BJ (cell line): ENCODE measurements at regions not wholly inside any gene's neighbourhood (a gene's known extent, or its start where the extent isn't known, plus 50 kb on each side); places are given as distances from the start of the nearest gene placed in this dataset.
"Not testable (repeated sequence)": the region's sequence is repeated elsewhere in the genome, so short reads cannot be mapped to it uniquely, and the experiment has no call there.

Source experiments
- CTCF ChIA-PET: fragments of 350-600 bp; formaldehyde crosslinking; extraction: SDS; loops from one replicate; lab custom pipeline; 2021; ENCODE audit warnings: antibody characterized with exemption, inconsistent platforms; lab: Yijun Ruan, JAX
- POLR2A ChIA-PET: fragments of 300-600 bp; sonication (Branson Sonifier 250); formaldehyde crosslinking; extraction: SDS; loops from one replicate; lab custom pipeline; 2021; ENCODE audit warnings: antibody characterized with exemption; lab: Charles Lee
- DNase-seq: peaks from one replicate; pipeline ENCODE4 v3.0.0-alpha.2; 2011; ENCODE audit warnings: low read depth
- H3K27me3 ChIP-seq: 2 replicates; pipeline ENCODE4 v1.6.0; 2011; ENCODE audit warnings: low read length; ENCODE audit not compliant: control insufficient read depth, insufficient read depth
- H3K36me3 ChIP-seq: 2 replicates; pipeline ENCODE4 v1.5.1; 2011; ENCODE audit warnings: low read length; ENCODE audit not compliant: control insufficient read depth, insufficient read depth
- H3K4me3 ChIP-seq: 2 replicates; pipeline ENCODE4 v1.5.1; 2011; ENCODE audit warnings: low read depth, mild to moderate bottlenecking, control low read depth, low read length
- CTCF ChIP-seq: IDR thresholded peaks from 2 replicates; pipeline ENCODE4 v1.5.1; 2011; ENCODE audit warnings: low read depth, mild to moderate bottlenecking, control low read depth, inconsistent platforms, low read length, moderate library complexity; ENCODE audit not compliant: insufficient read depth

GRCh38 chr5:82537687-82538306, 259.6 kb upstream of the RPS23 start:
- no peak for TF ChIP-seq CTCF
- ChIA-PET POLR2A (no interaction called here), CTCF (interaction anchor here (1.0 kb wide), 1 partner anchor 10 kb away, joined by 3 read pairs; no protein-coding TSS in a partner anchor)
- no peaks in the 10 kb centered on the region for H3K36me3 ChIP-seq
- H3K27me3 ChIP-seq = no peaks in the 10 kb centered on the region
- H3K4me3 ChIP-seq = no peak overlapping the region
- no peak for DNase-seq

DNA sequence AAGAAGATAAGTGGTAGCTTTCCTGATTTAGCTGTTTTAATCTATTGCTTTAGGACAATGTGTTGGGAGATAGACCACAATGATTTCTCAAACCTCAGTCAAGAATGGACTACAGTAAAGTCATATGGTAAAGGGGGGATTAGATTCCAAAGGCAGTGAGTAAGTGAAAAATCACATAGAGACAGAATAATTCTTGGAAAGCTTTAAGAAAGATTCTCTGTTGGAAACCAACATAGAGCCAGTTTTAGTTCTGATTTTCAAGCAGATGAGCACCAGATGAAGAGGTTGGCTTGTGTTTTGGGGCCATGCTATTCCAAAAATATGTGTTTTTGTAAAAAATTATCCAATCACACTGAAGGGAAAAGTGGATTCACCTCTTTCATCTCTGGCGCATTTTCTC, 256.8 kb upstream of the RPS23 start:
- DNase-seq = no peak
- ChIA-PET POLR2A (no interaction called here), CTCF (no interaction called here)
- Histone ChIP-seq H3K36me3 (no peaks in the 10 kb centered on the region), H3K4me3 (no peak overlapping the region), H3K27me3 (no peaks in the 10 kb centered on the region)
- no peak for TF ChIP-seq CTCF

GRCh38 chr5:82532075-82532474, 253.9 kb upstream of the RPS23 start:
- H3K36me3 ChIP-seq, DNase-seq, POLR2A ChIA-PET, H3K27me3 ChIP-seq, H3K4me3 ChIP-seq, CTCF ChIA-PET: not testable (repeated sequence)

DNA sequence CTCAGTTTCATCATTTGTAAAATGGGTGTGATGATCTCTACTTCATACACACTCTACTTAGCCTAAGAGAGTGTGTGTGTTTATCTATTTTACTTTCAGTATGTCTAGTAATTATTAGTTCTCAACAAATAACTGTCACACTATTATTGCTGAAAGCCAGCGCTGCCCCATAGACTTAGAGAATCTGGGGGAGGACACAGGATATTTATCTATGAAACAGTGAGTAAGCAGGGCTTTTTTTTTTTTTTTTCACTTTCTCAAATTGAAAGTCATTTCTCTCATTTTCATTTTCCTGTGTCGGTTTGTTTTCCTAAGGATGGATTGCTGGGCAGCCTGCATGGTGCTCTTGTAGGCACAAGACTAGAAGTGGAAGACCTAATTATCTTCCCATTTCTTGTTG, 248.4 kb upstream of the RPS23 start:
- Histone ChIP-seq H3K27me3 (no peaks in the 10 kb centered on the region; the same call in 1 of the 2 replicates), H3K36me3 (no peaks in the 10 kb centered on the region), H3K4me3 (no peak overlapping the region)
- no peak for TF ChIP-seq CTCF
- ChIA-PET CTCF (no interaction called here), POLR2A (no interaction called here)
- no peak for DNase-seq

- Histone ChIP-seq H3K36me3 (no peaks in the 10 kb centered on the region), H3K27me3 (no peaks in the 10 kb centered on the region; the same call in 1 of the 2 replicates), H3K4me3 (no peak overlapping the region)
- no peak for DNase-seq
- CTCF ChIA-PET = no interaction called here
- POLR2A ChIA-PET = no interaction called here
- TF ChIP-seq CTCF = no peak
Observed at GRCh38 chr5:82525626-82526025, 247.5 kb upstream of the RPS23 start.

GRCh38 chr5:82523633-82524032, 245.5 kb upstream of the RPS23 start:
- DNase-seq = no peak
- Histone ChIP-seq H3K36me3 (no peaks in the 10 kb centered on the region), H3K4me3 (no peak overlapping the region), H3K27me3 (no peaks in the 10 kb centered on the region; the same call in 1 of the 2 replicates)
- CTCF ChIA-PET = no interaction called here
- POLR2A ChIA-PET = no interaction called here
- no peak for TF ChIP-seq CTCF
